H1 (cell line): ENCODE measurements at regions not wholly inside any gene's neighbourhood (a gene's known extent, or its start where the extent isn't known, plus 50 kb on each side); places are given as distances from the start of the nearest gene placed in this dataset.

Source experiments
- EP300 ChIP-seq, 2 experiments: IDR thresholded peaks; 1 replicate in 1 of 2; 2 replicates in 1 of 2; pipeline ENCODE4 v1.6.1; 2011 to 2012; ENCODE audit warnings: low read depth in 2 of 2, low read length in 2 of 2, mild to moderate bottlenecking in 2 of 2, borderline replicate concordance in 1 of 2, inconsistent platforms in 1 of 2, moderate library complexity in 1 of 2
- EZH2 ChIP-seq: fragments of 200-600 bp; sonication (generic); IDR thresholded peaks from 2 replicates; pipeline ENCODE4 v1.7.1; 2012; ENCODE audit warnings: low read depth, mild to moderate bottlenecking, moderate library complexity, low read length, inconsistent platforms; ENCODE audit not compliant: severe bottlenecking
- KDM4A ChIP-seq: IDR thresholded peaks from one replicate; pipeline ENCODE4 v1.7.1; 2012; ENCODE audit warnings: low read depth, mild to moderate bottlenecking, moderate library complexity, low read length, inconsistent platforms; ENCODE audit not compliant: severe bottlenecking
- KDM5A ChIP-seq: fragments of 200-600 bp; IDR thresholded peaks from 2 replicates; pipeline ENCODE4 v1.7.1; 2012; ENCODE audit warnings: mild to moderate bottlenecking, low read length, inconsistent platforms, mixed read lengths
- POU5F1 ChIP-seq: IDR thresholded peaks from 2 replicates; pipeline ENCODE4 v1.6.1; 2011; ENCODE audit warnings: low read depth, mild to moderate bottlenecking, low read length, moderate library complexity
- TCF12 ChIP-seq: IDR thresholded peaks from 2 replicates; pipeline ENCODE4 v1.6.1; 2011; ENCODE audit warnings: low read depth, mild to moderate bottlenecking, low read length

DNA sequence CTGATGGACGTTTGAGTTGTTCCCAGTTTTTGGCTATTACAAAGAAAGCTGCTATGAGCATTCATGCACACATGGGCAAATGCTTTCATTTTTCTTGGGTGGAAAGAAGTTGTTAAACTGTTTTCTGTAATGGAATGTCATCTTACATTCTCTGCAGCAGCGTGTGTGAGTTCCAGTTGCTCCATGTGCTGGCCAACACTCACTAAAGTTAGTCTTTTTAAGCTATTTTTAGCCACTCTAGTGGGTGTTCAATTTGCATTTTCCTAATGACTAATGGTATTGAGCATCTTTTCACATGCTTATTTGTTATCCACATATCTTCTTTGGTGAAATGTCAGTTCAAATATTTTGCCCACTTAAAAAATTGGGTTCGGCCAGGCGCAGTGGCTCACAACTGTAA is 82.8 kb upstream of the COL13A1 start (continued):
- no peak for TF ChIP-seq KDM5A
- no peak for TF ChIP-seq EZH2
- TF ChIP-seq TCF12 = no peak
- no peak for TF ChIP-seq KDM4A
- TF ChIP-seq POU5F1 = no peak
- TF ChIP-seq EP300 (IDR thresholded peaks at IDR 0.05; ENCODE audit: borderline replicate concordance in 1 of 2, low read depth in 2 of 2, low read length in 2 of 2) = no peak
